ENCODE measurements at regions not wholly inside any gene's neighbourhood (a gene's known extent, or its start where the extent isn't known, plus 50 kb on each side); places are given as distances from the start of the nearest gene placed in this dataset.

GRCh38 chr14:42190744-42191143 lies 584.1 kb downstream of the LRFN5 start:
- no CpG with 5 or more reads among the region's 1 CpG for WGBS (ENCODE audit: insufficient coverage)
- Histone ChIP-seq H3K4me1 (ENCODE audit: control insufficient read depth in 2 of 2, insufficient read depth in 2 of 2, low read length in 2 of 2) (no peaks in the 10 kb centered on the region), H3K27ac (ENCODE audit: low read length in 2 of 2) (no peak overlapping the region), H3K9me3 (ENCODE audit: control extremely low read depth in 1 of 3, control insufficient read depth in 2 of 3, insufficient read depth in 1 of 3, low read length in 2 of 3) (peaks cover 0 to 1% (median 0%) of the 10 kb centered on the region in 3 donors), H3K36me3 (replicated peaks in 1 of 2; ENCODE audit: control extremely low read depth in 1 of 2, control insufficient read depth in 1 of 2, extremely low read depth in 1 of 2, insufficient read depth in 2 of 2, low read length in 1 of 2) (no peaks in the 10 kb centered on the region), H3K4me2 (replicated peaks; ENCODE audit: low read depth, low read length, poor library complexity, severe bottlenecking) (no peak overlapping the region), H3K79me2 (ENCODE audit: control insufficient read depth, insufficient read depth, low read length) (no peaks in the 10 kb centered on the region), H4K20me1 (ENCODE audit: control insufficient read depth, insufficient read depth, low read length, poor library complexity, severe bottlenecking) (no peaks in the 10 kb centered on the region), H3K27me3 (replicated peaks in 1 of 4; ENCODE audit: control extremely low read depth in 1 of 4, control insufficient read depth in 3 of 4, insufficient read depth in 4 of 4, low read length in 3 of 4) (no peaks in the 10 kb centered on the region), H3K9ac (ENCODE audit: low read length) (no peak overlapping the region), H3K4me3 (ENCODE audit: control extremely low read depth in 1 of 5, extremely low read depth in 1 of 5, insufficient read depth in 1 of 5, low read depth in 2 of 5, low read length in 4 of 5) (no peak overlapping the region), H2AFZ (ENCODE audit: insufficient read depth, low read depth, low read length, poor library complexity, severe bottlenecking) (no peak overlapping the region)
- no peak for DNase-seq
- intact Hi-C loops (cut with micrococcal nuclease), result no loop called here
- Mint-ChIP-seq H3K4me3 (no peak overlapping the region), H3K27ac (no peak overlapping the region), H3K9me3 (ENCODE audit: insufficient read depth) (no peaks in the 10 kb centered on the region), H3K4me1 (peaks cover 4% of the 10 kb centered on the region), H3K27me3 (no peaks in the 10 kb centered on the region)
- ATAC-seq (ENCODE audit: low read depth), result no peak
- POLR2A ChIA-PET, result no interaction called here
- no peak for TF ChIP-seq CTCF (IDR thresholded peaks at IDR 0.05)
- CTCF ChIA-PET, result no interaction called here

- H4K20me1 ChIP-seq (ENCODE audit: control insufficient read depth, insufficient read depth, low read length, poor library complexity, severe bottlenecking), result no peaks in the 10 kb centered on the region
- ChIA-PET POLR2A (no interaction called here), CTCF (no interaction called here)
- no peaks in the 10 kb centered on the region for H3K36me3 ChIP-seq (replicated peaks in 1 of 2; ENCODE audit: control extremely low read depth in 1 of 2, control insufficient read depth in 1 of 2, extremely low read depth in 1 of 2, insufficient read depth in 2 of 2, low read length in 1 of 2)
- H3K4me3 ChIP-seq (ENCODE audit: control extremely low read depth in 1 of 5, extremely low read depth in 1 of 5, insufficient read depth in 1 of 5, low read depth in 2 of 5, low read length in 4 of 5), result no peak overlapping the region
- H2AFZ ChIP-seq (ENCODE audit: insufficient read depth, low read depth, low read length, poor library complexity, severe bottlenecking), result no peak overlapping the region
- Mint-ChIP-seq H3K27ac (no peak overlapping the region), H3K4me1 (peaks cover 6% of the 10 kb centered on the region), H3K4me3 (no peak overlapping the region), H3K9me3 (ENCODE audit: insufficient read depth) (no peaks in the 10 kb centered on the region), H3K27me3 (no peaks in the 10 kb centered on the region)
- TF ChIP-seq CTCF (IDR thresholded peaks at IDR 0.05), result no peak
- no peak for TF ChIP-seq EZH2 (IDR thresholded peaks at IDR 0.05; ENCODE audit: borderline replicate concordance, insufficient read depth, low read depth, low read length, poor library complexity, severe bottlenecking)
- DNase-seq (no peak), ATAC-seq (ENCODE audit: low read depth) (no peak)
- H3K27me3 ChIP-seq (replicated peaks in 1 of 4; ENCODE audit: control extremely low read depth in 1 of 4, control insufficient read depth in 3 of 4, insufficient read depth in 4 of 4, low read length in 3 of 4), result no peaks in the 10 kb centered on the region
- no peak overlapping the region for H3K4me2 ChIP-seq (replicated peaks; ENCODE audit: low read depth, low read length, poor library complexity, severe bottlenecking)
- H3K9ac ChIP-seq (ENCODE audit: low read length), result no peak overlapping the region
- H3K9me3 ChIP-seq (ENCODE audit: control extremely low read depth in 1 of 3, control insufficient read depth in 2 of 3, insufficient read depth in 1 of 3, low read length in 2 of 3), result no peaks in the 10 kb centered on the region
- intact Hi-C loops (cut with micrococcal nuclease), result no loop called here
- H3K4me1 ChIP-seq (ENCODE audit: control insufficient read depth in 2 of 2, insufficient read depth in 2 of 2, low read length in 2 of 2), result no peaks in the 10 kb centered on the region
- H3K27ac ChIP-seq (ENCODE audit: low read length in 2 of 2), result no peak overlapping the region
- H3K79me2 ChIP-seq (ENCODE audit: control insufficient read depth, insufficient read depth, low read length), result no peaks in the 10 kb centered on the region
Measured at GRCh38 chr14:42187846-42188245, 581.2 kb downstream of the LRFN5 start.

Data from B cell (primary cell).